Lower lobe of right lung (tissue), 2 donors: ENCODE measurements at regions not wholly inside any gene's neighbourhood (a gene's known extent, or its start where the extent isn't known, plus 50 kb on each side); places are given as distances from the start of the nearest gene placed in this dataset.
"Not testable (repeated sequence)": the region's sequence is repeated elsewhere in the genome, so short reads cannot be mapped to it uniquely, and the experiment has no call there.

ENCODE experiments used
- ATAC-seq, 2 donors: fragments of 200-7000 bp; cut with Tn5 transposase; one replicate each; pipeline ENCODE4 v1.9.1; 2020 to 2022; ENCODE audit warnings: mild to moderate bottlenecking in 2 of 2, moderate library complexity in 2 of 2
- DNase-seq: peaks from one replicate; pipeline ENCODE4 v3.0.0-alpha.2; 2020
- H3K27ac ChIP-seq: fragments of 200-600 bp; one replicate; pipeline ENCODE4 v1.8.0; 2022
- H3K27me3 ChIP-seq: fragments of 200-600 bp; one replicate; pipeline ENCODE4 v1.8.0; 2022; ENCODE audit warnings: low read depth
- H3K36me3 ChIP-seq: fragments of 200-600 bp; one replicate; pipeline ENCODE4 v1.8.0; 2022; ENCODE audit warnings: mild to moderate bottlenecking
- H3K4me1 ChIP-seq: fragments of 200-600 bp; one replicate; pipeline ENCODE4 v1.8.0; 2022
- H3K4me3 ChIP-seq: fragments of 200-600 bp; one replicate; pipeline ENCODE4 v1.8.0; 2022; ENCODE audit warnings: mild to moderate bottlenecking
- H3K9me3 ChIP-seq: fragments of 200-600 bp; one replicate; pipeline ENCODE4 v1.8.0; 2022
- CTCF ChIP-seq: fragments of 200-600 bp; IDR thresholded peaks from one replicate; pipeline ENCODE4 v1.8.0; 2022; ENCODE audit warnings: antibody characterized with exemption, mild to moderate bottlenecking
- intact Hi-C: fragments of 100-400 bp; cut with DNase I; formaldehyde crosslinking; loops from one replicate; pipeline ENCODE4 v1.11.0; 2022
- donor health status: DM: no; HTN: yes; CAD: no; lungs with severe emphysema.

GRCh38 chr9:88875400-88876120 is 115.7 kb upstream of the S1PR3 start:
- ATAC-seq = no peak

GRCh38 chr9:88880199-88880598 is 111.1 kb upstream of the S1PR3 start:
- no peak for DNase-seq

More at GRCh38 chr9:88875400-88876120, 115.7 kb upstream of the S1PR3 start:
- Histone ChIP-seq H3K27me3 (no peaks in the 10 kb centered on the region), H3K4me1 (no peaks in the 10 kb centered on the region), H3K36me3 (no peaks in the 10 kb centered on the region), H3K27ac (no peak overlapping the region), H3K4me3 (no peak overlapping the region), H3K9me3 (no peaks in the 10 kb centered on the region)
- no peak for DNase-seq
- intact Hi-C loops = no loop called here
- no peak for TF ChIP-seq CTCF

GRCh38 chr9:88884291-88884690 is 107.0 kb upstream of the S1PR3 start:
- ATAC-seq, H3K27ac ChIP-seq, H3K9me3 ChIP-seq, H3K4me3 ChIP-seq, DNase-seq, H3K4me1 ChIP-seq, H3K27me3 ChIP-seq, intact Hi-C loops, H3K36me3 ChIP-seq: not testable (repeated sequence)

More at GRCh38 chr9:88880199-88880598, 111.1 kb upstream of the S1PR3 start:
- no peaks in the 10 kb centered on the region for H3K9me3 ChIP-seq
- no peak for ATAC-seq
- intact Hi-C loops = no loop called here
- H3K27ac ChIP-seq = no peak overlapping the region
- H3K27me3 ChIP-seq = no peaks in the 10 kb centered on the region
- H3K4me1 ChIP-seq = no peaks in the 10 kb centered on the region
- no peak overlapping the region for H3K4me3 ChIP-seq
- no peaks in the 10 kb centered on the region for H3K36me3 ChIP-seq
- TF ChIP-seq CTCF = no peak

- DNase-seq, intact Hi-C loops, H3K4me1 ChIP-seq, H3K36me3 ChIP-seq, ATAC-seq, H3K9me3 ChIP-seq, H3K27me3 ChIP-seq, H3K4me3 ChIP-seq, H3K27ac ChIP-seq: not testable (repeated sequence)
Observed at GRCh38 chr9:88886762-88887161, 104.5 kb upstream of the S1PR3 start.

GRCh38 chr9:88889386-88889785 is 101.9 kb upstream of the S1PR3 start:
- H3K27me3 ChIP-seq = no peaks in the 10 kb centered on the region
- no peak overlapping the region for H3K4me3 ChIP-seq
- intact Hi-C loops = no loop called here
- no peak for TF ChIP-seq CTCF
- ATAC-seq = no peak
- no peaks in the 10 kb centered on the region for H3K4me1 ChIP-seq
- H3K9me3 ChIP-seq = no peaks in the 10 kb centered on the region
- no peak for DNase-seq
- no peak overlapping the region for H3K27ac ChIP-seq
- H3K36me3 ChIP-seq = no peaks in the 10 kb centered on the region

GRCh38 chr9:88890546-88890945 is 100.7 kb upstream of the S1PR3 start:
- no peaks in the 10 kb centered on the region for H3K4me1 ChIP-seq
- DNase-seq = no peak
- no peak overlapping the region for H3K4me3 ChIP-seq
- H3K9me3 ChIP-seq = no peaks in the 10 kb centered on the region
- intact Hi-C loops = no loop called here
- H3K27me3 ChIP-seq = no peaks in the 10 kb centered on the region
- no peaks in the 10 kb centered on the region for H3K36me3 ChIP-seq
- no peak overlapping the region for H3K27ac ChIP-seq
- ATAC-seq = no peak
- no peak for TF ChIP-seq CTCF
